ENCODE measurements at regions not wholly inside any gene's neighbourhood (a gene's known extent, or its start where the extent isn't known, plus 50 kb on each side); places are given as distances from the start of the nearest gene placed in this dataset.

GRCh38 chr6:144932621-144933020 lies 647.5 kb downstream of the UTRN start:
- TF ChIP-seq EZH2 (IDR thresholded peaks at IDR 0.05; ENCODE audit: borderline replicate concordance, low read depth, low read length, poor library complexity, severe bottlenecking) (no peak), CTCF (conservative IDR thresholded peaks at IDR 0.05; ENCODE audit: low read depth, low read length) (no peak)
- no peak for DNase-seq (ENCODE audit: low spot score)
- POLR2A ChIA-PET (ENCODE audit: low non-redundant PET) = no interaction called here
- Histone ChIP-seq H3K4me3 (ENCODE audit: low read depth, low read length, poor library complexity, severe bottlenecking) (no peak overlapping the region), H3K9me3 (ENCODE audit: low read depth, low read length, poor library complexity, severe bottlenecking) (peaks cover 7% of the 10 kb centered on the region), H3K27me3 (replicated peaks; ENCODE audit: insufficient read depth, low read depth, low read length, poor library complexity) (no peaks in the 10 kb centered on the region), H3K36me3 (ENCODE audit: insufficient read depth, low read length, poor library complexity, severe bottlenecking) (no peaks in the 10 kb centered on the region), H3K4me1 (ENCODE audit: insufficient read depth, low read length, poor library complexity, severe bottlenecking) (no peaks in the 10 kb centered on the region), H3K27ac (ENCODE audit: low read depth, low read length, poor library complexity, severe bottlenecking) (no peak overlapping the region)
- intact Hi-C loops (cut with micrococcal nuclease; ENCODE audit: unreplicated experiment) = no loop called here
- CTCF ChIA-PET = no interaction called here
- BruUV-seq (replicated peaks) = no TSS peak

- no peak for DNase-seq (ENCODE audit: low spot score)
- H3K36me3 ChIP-seq (ENCODE audit: insufficient read depth, low read length, poor library complexity, severe bottlenecking) = no peaks in the 10 kb centered on the region
- intact Hi-C loops (cut with micrococcal nuclease; ENCODE audit: unreplicated experiment) = no loop called here
- ChIA-PET CTCF (no interaction called here), POLR2A (ENCODE audit: low non-redundant PET) (no interaction called here)
- no peaks in the 10 kb centered on the region for H3K27me3 ChIP-seq (replicated peaks; ENCODE audit: insufficient read depth, low read depth, low read length, poor library complexity)
- TF ChIP-seq EZH2 (IDR thresholded peaks at IDR 0.05; ENCODE audit: borderline replicate concordance, low read depth, low read length, poor library complexity, severe bottlenecking) (no peak), CTCF (conservative IDR thresholded peaks at IDR 0.05; ENCODE audit: low read depth, low read length) (no peak)
- no peak overlapping the region for H3K27ac ChIP-seq (ENCODE audit: low read depth, low read length, poor library complexity, severe bottlenecking)
- H3K9me3 ChIP-seq (ENCODE audit: low read depth, low read length, poor library complexity, severe bottlenecking) = peaks cover 7% of the 10 kb centered on the region
- H3K4me1 ChIP-seq (ENCODE audit: insufficient read depth, low read length, poor library complexity, severe bottlenecking) = no peaks in the 10 kb centered on the region
- no peak overlapping the region for H3K4me3 ChIP-seq (ENCODE audit: low read depth, low read length, poor library complexity, severe bottlenecking)
- BruUV-seq (replicated peaks) = no TSS peak
Measured at GRCh38 chr6:144935181-144935580, 650.0 kb downstream of the UTRN start.

- intact Hi-C loops (cut with micrococcal nuclease; ENCODE audit: unreplicated experiment) = no loop called here
- TF ChIP-seq CTCF (conservative IDR thresholded peaks at IDR 0.05; ENCODE audit: low read depth, low read length) = no peak
- POLR2A ChIA-PET (ENCODE audit: low non-redundant PET) = no interaction called here
- Histone ChIP-seq H3K27ac (ENCODE audit: low read depth, low read length, poor library complexity, severe bottlenecking) (no peak overlapping the region), H3K4me3 (ENCODE audit: low read depth, low read length, poor library complexity, severe bottlenecking) (no peak overlapping the region), H3K36me3 (ENCODE audit: insufficient read depth, low read length, poor library complexity, severe bottlenecking) (no peaks in the 10 kb centered on the region), H3K4me1 (ENCODE audit: insufficient read depth, low read length, poor library complexity, severe bottlenecking) (no peaks in the 10 kb centered on the region), H3K9me3 (ENCODE audit: low read depth, low read length, poor library complexity, severe bottlenecking) (peaks cover 7% of the 10 kb centered on the region), H3K27me3 (replicated peaks; ENCODE audit: insufficient read depth, low read depth, low read length, poor library complexity) (no peaks in the 10 kb centered on the region)
- BruUV-seq (replicated peaks) = no TSS peak
- DNase-seq (ENCODE audit: low spot score) = no peak
- CTCF ChIA-PET = no interaction called here
Measured at GRCh38 chr6:144935661-144936060, 650.5 kb downstream of the UTRN start.
